ENCODE measurements at regions not wholly inside any gene's neighbourhood (a gene's known extent, or its start where the extent isn't known, plus 50 kb on each side); places are given as distances from the start of the nearest gene placed in this dataset.

- TF ChIP-seq, protein P1, sequence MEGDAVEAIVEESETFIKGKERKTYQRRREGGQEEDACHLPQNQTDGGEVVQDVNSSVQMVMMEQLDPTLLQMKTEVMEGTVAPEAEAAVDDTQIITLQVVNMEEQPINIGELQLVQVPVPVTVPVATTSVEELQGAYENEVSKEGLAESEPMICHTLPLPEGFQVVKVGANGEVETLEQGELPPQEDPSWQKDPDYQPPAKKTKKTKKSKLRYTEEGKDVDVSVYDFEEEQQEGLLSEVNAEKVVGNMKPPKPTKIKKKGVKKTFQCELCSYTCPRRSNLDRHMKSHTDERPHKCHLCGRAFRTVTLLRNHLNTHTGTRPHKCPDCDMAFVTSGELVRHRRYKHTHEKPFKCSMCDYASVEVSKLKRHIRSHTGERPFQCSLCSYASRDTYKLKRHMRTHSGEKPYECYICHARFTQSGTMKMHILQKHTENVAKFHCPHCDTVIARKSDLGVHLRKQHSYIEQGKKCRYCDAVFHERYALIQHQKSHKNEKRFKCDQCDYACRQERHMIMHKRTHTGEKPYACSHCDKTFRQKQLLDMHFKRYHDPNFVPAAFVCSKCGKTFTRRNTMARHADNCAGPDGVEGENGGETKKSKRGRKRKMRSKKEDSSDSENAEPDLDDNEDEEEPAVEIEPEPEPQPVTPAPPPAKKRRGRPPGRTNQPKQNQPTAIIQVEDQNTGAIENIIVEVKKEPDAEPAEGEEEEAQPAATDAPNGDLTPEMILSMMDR (IDR thresholded peaks at IDR 0.05; ENCODE audit: extremely low read depth, missing control alignments), result no peak
- no peak for DNase-seq (ENCODE audit: low spot score)
These were observed 77.0 kb upstream of the CERS6 start for GRCh38 chr2:168378960-168379669.

GRCh38 chr2:168380500-168380899 is 75.6 kb upstream of the CERS6 start:
- no peak for DNase-seq (ENCODE audit: low spot score)
- TF ChIP-seq, protein P1 (IDR thresholded peaks at IDR 0.05; ENCODE audit: extremely low read depth, missing control alignments), result no peak

DNA sequence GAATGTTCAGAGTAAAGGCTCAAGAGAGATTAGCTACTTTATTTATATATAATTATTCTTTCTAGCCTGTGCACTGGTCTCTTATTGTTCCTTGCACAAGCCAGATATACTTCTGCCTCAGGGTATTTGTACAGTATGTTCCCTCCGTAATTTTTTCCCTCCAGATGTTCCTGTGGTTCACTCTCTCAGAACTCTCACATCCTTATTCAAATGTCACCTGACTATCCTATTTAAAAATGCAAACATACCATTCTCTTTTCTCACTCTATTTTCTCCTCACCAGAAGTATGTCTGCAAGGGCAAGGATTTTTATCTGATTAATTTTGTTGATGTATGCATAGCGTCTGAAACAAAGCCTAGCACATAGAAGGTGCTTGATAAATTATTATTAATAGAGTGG is 64.0 kb upstream of the CERS6 start:
- TF ChIP-seq, protein P1 (IDR thresholded peaks at IDR 0.05; ENCODE audit: extremely low read depth, missing control alignments), result no peak
- DNase-seq (ENCODE audit: low spot score), result no peak

- no peak for DNase-seq (ENCODE audit: low spot score)
- TF ChIP-seq, protein P1 (IDR thresholded peaks at IDR 0.05; ENCODE audit: extremely low read depth, missing control alignments), result no peak
These were observed 63.3 kb upstream of the CERS6 start for GRCh38 chr2:168392797-168393196.

- TF ChIP-seq, protein P1 (IDR thresholded peaks at IDR 0.05; ENCODE audit: extremely low read depth, missing control alignments), result no peak
- no peak for DNase-seq (ENCODE audit: low spot score)
These were observed 61.8 kb upstream of the CERS6 start for GRCh38 chr2:168394262-168394661.

DNA sequence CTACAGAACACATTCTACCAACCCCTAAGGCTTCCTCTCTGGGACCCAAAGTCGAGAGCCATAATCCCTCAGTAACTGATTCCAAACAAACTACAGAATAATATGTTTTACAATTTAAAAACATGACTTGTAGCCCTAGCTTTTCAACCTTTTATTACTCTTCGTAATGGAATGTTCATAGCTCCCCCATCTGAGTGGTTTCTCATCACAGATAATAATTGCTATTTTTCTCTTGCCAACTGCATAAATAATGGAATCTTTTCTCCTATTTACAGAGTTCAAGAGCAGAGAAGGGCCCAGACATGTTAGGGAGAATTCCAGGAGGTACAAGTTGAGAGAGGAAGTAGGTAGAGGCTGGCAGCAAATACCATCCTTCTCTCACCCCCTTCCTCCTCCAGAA is 59.9 kb upstream of the CERS6 start:
- DNase-seq (ENCODE audit: low spot score), result no peak
- TF ChIP-seq, protein P1 (IDR thresholded peaks at IDR 0.05; ENCODE audit: extremely low read depth, missing control alignments), result no peak

DNA sequence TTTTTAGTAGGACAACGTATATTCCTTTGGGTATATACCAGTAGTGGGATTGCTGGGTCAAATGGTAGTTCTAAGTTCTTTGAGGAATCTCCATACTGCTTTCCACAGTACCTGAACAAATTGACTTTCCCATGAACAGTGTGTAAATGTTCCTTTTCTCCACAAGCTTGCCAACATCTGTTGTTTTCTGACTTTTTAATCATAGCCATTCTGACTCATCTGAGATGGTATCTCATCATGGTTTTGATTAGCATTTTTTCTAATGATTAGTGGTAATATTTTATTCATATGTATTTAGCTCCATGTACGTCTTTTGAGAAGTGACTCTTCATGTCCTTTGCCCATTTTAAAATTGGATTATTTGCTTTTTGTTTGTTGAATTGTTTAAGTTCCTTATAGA is 58.4 kb upstream of the CERS6 start:
- no peak for DNase-seq (ENCODE audit: low spot score)
- TF ChIP-seq, protein P1 (IDR thresholded peaks at IDR 0.05; ENCODE audit: extremely low read depth, missing control alignments), result no peak
